ENCODE measurements at regions not wholly inside any gene's neighbourhood (a gene's known extent, or its start where the extent isn't known, plus 50 kb on each side); places are given as distances from the start of the nearest gene placed in this dataset.

GRCh38 chr2:239654266-239654665 is 253.4 kb upstream of the HDAC4 start:
- H3K4me3 ChIP-seq = no peak overlapping the region
- ATAC-seq (no peak), FAIRE-seq (no peak), DNase-seq (ENCODE audit: extremely low read depth in 1 of 4, low spot score in 3 of 4) (no peak)
- no peaks in the 10 kb centered on the region for H3K27me3 ChIP-seq (ENCODE audit: control insufficient read depth in 2 of 2, insufficient read depth in 2 of 2, low read length in 2 of 2)
- no peaks in the 10 kb centered on the region for H3K4me1 ChIP-seq (replicated peaks in 1 of 2; ENCODE audit: control insufficient read depth in 2 of 2, insufficient read depth in 2 of 2, low read length in 2 of 2)
- H3K27ac ChIP-seq (ENCODE audit: extremely low read depth, low read depth, low read length) = no peak overlapping the region
- 0% methylated on average over 4 of the region's 4 CpGs for WGBS (ENCODE audit: insufficient coverage, low coverage, missing lambda C conversion rate)
- H2AFZ ChIP-seq (ENCODE audit: low read depth, low read length) = no peak overlapping the region
- no TSS peak for BruUV-seq (replicated peaks)
- no peak overlapping the region for H3K9ac ChIP-seq (ENCODE audit: insufficient read depth in 1 of 2, low read depth in 2 of 2, low read length in 2 of 2)
- no peak for TF ChIP-seq CAMTA2 (CRISPR knock-in tag; conservative IDR thresholded peaks at IDR 0.05)
- TF ChIP-seq HEY1 (CRISPR knock-in tag; IDR thresholded peaks at IDR 0.05; ENCODE audit: borderline replicate concordance) = no peak
- TF ChIP-seq HNRNPUL1 (IDR thresholded peaks at IDR 0.05; ENCODE audit: low read length) = no peak
- no peak for TF ChIP-seq U2AF2 (optimal IDR thresholded peaks at IDR 0.05; ENCODE audit: low read depth, low read length)
- TF ChIP-seq GATA2 (CRISPR knock-in tag; IDR thresholded peaks at IDR 0.05) = no peak
- no peak for TF ChIP-seq EGR1 (conservative IDR thresholded peaks at IDR 0.05)
- no peak for TF ChIP-seq ZNF347 (CRISPR knock-in tag; IDR thresholded peaks at IDR 0.05; ENCODE audit: low read depth)
- TF ChIP-seq HOMEZ (CRISPR knock-in tag; IDR thresholded peaks at IDR 0.05) = no peak
- TF ChIP-seq TSHZ1 (CRISPR knock-in tag; IDR thresholded peaks at IDR 0.05) = no peak
- no peak for TF ChIP-seq MAFG (tag; conservative IDR thresholded peaks at IDR 0.05)
- TF ChIP-seq MCM5 (IDR thresholded peaks at IDR 0.05; ENCODE audit: low read depth) = no peak
- no peak for TF ChIP-seq ZNF408 (CRISPR knock-in tag; IDR thresholded peaks at IDR 0.05; ENCODE audit: low read depth)
- no peak for TF ChIP-seq XRCC3 (IDR thresholded peaks at IDR 0.05)
- TF ChIP-seq ZNF239 (CRISPR knock-in tag; IDR thresholded peaks at IDR 0.05) = no peak
- no peak for TF ChIP-seq HIVEP1 (CRISPR knock-in tag; IDR thresholded peaks at IDR 0.05)
- TF ChIP-seq FOXO4 (CRISPR knock-in tag; IDR thresholded peaks at IDR 0.05) = no peak
- intact Hi-C loops (cut with micrococcal nuclease) (no loop called here), in situ Hi-C loops (cut with MboI) (no loop called here)
- CTCF ChIA-PET (ENCODE audit: low intra/inter-chr PET ratio) = no interaction called here
- H3K9me3 ChIP-seq (replicated peaks; ENCODE audit: control insufficient read depth, insufficient read depth, low read depth, low read length) = no peaks in the 10 kb centered on the region
- H3K4me2 ChIP-seq (ENCODE audit: insufficient read depth, low read length) = no peak overlapping the region
- H3K36me3 ChIP-seq (ENCODE audit: control insufficient read depth, insufficient read depth, low read length) = no peaks in the 10 kb centered on the region
- no peaks in the 10 kb centered on the region for H4K20me1 ChIP-seq (replicated peaks; ENCODE audit: control insufficient read depth, insufficient read depth, low read length)
- H3K9me1 ChIP-seq (ENCODE audit: control insufficient read depth, insufficient read depth, low read length) = no peaks in the 10 kb centered on the region
- H3K79me2 ChIP-seq (ENCODE audit: control insufficient read depth, insufficient read depth, low read length) = no peaks in the 10 kb centered on the region
- POLR2A ChIA-PET = no interaction called here
